Gastroesophageal sphincter (tissue), 3 donors: ENCODE measurements at regions not wholly inside any gene's neighbourhood (a gene's known extent, or its start where the extent isn't known, plus 50 kb on each side); places are given as distances from the start of the nearest gene placed in this dataset.

Source experiments
- EP300 ChIP-seq: sonication (generic); formaldehyde crosslinking; IDR thresholded peaks from one replicate; pipeline ENCODE4 v1.6.1; 2017; ENCODE audit warnings: antibody characterized with exemption, mild to moderate bottlenecking
- POLR2A ChIP-seq, 2 donors: fragments of 450-650 bp; IDR thresholded peaks; one replicate each; pipeline ENCODE4 v1.6.1; 2017; ENCODE audit warnings: antibody characterized with exemption in 2 of 2, mild to moderate bottlenecking in 2 of 2, moderate library complexity in 1 of 2
- TF ChIP-seq, protein P1 (sequence below), 4 experiments: fragments of 200-600 bp in 2 of 4; fragments of 450-650 bp in 2 of 4; sonication (generic) in 1 of 4; IDR thresholded peaks; one replicate each; pipeline ENCODE4 v1.5.1; 2017 to 2019; ENCODE audit warnings: antibody characterized with exemption in 4 of 4, mild to moderate bottlenecking in 2 of 4, moderate library complexity in 2 of 4

GRCh38 chr4:32775049-32775448 is 2054.9 kb downstream of the PCDH7 start:
- no peak for TF ChIP-seq POLR2A (IDR thresholded peaks at IDR 0.05)
- no peak for TF ChIP-seq EP300
- TF ChIP-seq, protein P1, sequence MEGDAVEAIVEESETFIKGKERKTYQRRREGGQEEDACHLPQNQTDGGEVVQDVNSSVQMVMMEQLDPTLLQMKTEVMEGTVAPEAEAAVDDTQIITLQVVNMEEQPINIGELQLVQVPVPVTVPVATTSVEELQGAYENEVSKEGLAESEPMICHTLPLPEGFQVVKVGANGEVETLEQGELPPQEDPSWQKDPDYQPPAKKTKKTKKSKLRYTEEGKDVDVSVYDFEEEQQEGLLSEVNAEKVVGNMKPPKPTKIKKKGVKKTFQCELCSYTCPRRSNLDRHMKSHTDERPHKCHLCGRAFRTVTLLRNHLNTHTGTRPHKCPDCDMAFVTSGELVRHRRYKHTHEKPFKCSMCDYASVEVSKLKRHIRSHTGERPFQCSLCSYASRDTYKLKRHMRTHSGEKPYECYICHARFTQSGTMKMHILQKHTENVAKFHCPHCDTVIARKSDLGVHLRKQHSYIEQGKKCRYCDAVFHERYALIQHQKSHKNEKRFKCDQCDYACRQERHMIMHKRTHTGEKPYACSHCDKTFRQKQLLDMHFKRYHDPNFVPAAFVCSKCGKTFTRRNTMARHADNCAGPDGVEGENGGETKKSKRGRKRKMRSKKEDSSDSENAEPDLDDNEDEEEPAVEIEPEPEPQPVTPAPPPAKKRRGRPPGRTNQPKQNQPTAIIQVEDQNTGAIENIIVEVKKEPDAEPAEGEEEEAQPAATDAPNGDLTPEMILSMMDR (IDR thresholded peaks at IDR 0.05) = peak in 1 of 4 experiments; percentile 6
